AG10803 (cell line): ENCODE measurements at regions not wholly inside any gene's neighbourhood (a gene's known extent, or its start where the extent isn't known, plus 50 kb on each side); places are given as distances from the start of the nearest gene placed in this dataset.
"Not testable (repeated sequence)": the region's sequence is repeated elsewhere in the genome, so short reads cannot be mapped to it uniquely, and the experiment has no call there.

Experiments used
- DNase-seq: peaks from one replicate; pipeline ENCODE4 v3.0.0; 2010; ENCODE audit warnings: low read depth
- H3K4me3 ChIP-seq: 2 replicates; pipeline ENCODE4 v1.5.1; 2011; ENCODE audit warnings: mild to moderate bottlenecking, low read length, control low read depth
- TF ChIP-seq, protein P1 (sequence below): conservative IDR thresholded peaks from 2 replicates; pipeline ENCODE4 v1.5.1; 2011; ENCODE audit warnings: mild to moderate bottlenecking, low read length, control low read depth, inconsistent platforms

DNA sequence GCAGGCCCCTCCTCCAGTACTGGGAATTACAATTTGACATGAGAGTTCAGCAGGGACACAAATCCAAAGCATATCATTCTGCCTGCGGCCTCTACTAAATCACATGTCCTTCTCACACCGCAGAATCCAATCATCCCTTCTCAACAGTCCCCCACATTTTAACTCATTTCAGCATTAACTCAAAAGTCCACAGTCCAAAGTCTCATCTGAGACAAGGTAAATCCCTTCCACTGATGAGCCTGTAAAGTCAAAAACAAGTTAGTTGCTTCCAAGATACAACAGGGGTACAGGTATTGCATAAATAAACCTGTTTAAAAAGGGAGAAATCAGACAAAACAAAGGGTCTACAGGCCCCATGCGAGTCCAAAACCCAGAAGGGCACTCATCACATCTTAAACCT is 64.0 kb downstream of the EBNA1BP2 start:
- no peak overlapping the region for H3K4me3 ChIP-seq
- TF ChIP-seq, protein P1, sequence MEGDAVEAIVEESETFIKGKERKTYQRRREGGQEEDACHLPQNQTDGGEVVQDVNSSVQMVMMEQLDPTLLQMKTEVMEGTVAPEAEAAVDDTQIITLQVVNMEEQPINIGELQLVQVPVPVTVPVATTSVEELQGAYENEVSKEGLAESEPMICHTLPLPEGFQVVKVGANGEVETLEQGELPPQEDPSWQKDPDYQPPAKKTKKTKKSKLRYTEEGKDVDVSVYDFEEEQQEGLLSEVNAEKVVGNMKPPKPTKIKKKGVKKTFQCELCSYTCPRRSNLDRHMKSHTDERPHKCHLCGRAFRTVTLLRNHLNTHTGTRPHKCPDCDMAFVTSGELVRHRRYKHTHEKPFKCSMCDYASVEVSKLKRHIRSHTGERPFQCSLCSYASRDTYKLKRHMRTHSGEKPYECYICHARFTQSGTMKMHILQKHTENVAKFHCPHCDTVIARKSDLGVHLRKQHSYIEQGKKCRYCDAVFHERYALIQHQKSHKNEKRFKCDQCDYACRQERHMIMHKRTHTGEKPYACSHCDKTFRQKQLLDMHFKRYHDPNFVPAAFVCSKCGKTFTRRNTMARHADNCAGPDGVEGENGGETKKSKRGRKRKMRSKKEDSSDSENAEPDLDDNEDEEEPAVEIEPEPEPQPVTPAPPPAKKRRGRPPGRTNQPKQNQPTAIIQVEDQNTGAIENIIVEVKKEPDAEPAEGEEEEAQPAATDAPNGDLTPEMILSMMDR: no peak
- no peak for DNase-seq

DNA sequence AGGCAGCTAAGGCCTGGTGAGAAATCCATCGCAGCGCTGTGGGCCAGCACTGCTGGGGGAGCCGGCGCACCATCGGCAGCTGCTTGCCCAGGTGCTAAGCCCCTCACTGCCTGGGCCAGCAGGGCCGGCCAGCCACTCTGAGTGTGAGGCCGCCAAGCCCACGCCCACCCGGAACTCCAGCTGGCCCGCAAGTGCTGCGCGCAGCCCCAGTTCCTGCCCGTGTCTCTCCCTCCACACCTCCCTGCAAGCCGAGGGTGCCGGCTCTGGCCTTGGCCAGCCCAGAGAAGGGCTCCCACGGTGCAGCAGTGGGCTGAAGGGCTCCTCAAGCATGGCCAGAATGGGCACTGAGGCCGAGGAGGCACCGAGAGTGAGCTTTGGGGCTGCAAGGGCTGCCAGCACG is 64.4 kb downstream of the EBNA1BP2 start:
- H3K4me3 ChIP-seq: no peak overlapping the region
- no peak for DNase-seq
- TF ChIP-seq, protein P1: no peak

DNA sequence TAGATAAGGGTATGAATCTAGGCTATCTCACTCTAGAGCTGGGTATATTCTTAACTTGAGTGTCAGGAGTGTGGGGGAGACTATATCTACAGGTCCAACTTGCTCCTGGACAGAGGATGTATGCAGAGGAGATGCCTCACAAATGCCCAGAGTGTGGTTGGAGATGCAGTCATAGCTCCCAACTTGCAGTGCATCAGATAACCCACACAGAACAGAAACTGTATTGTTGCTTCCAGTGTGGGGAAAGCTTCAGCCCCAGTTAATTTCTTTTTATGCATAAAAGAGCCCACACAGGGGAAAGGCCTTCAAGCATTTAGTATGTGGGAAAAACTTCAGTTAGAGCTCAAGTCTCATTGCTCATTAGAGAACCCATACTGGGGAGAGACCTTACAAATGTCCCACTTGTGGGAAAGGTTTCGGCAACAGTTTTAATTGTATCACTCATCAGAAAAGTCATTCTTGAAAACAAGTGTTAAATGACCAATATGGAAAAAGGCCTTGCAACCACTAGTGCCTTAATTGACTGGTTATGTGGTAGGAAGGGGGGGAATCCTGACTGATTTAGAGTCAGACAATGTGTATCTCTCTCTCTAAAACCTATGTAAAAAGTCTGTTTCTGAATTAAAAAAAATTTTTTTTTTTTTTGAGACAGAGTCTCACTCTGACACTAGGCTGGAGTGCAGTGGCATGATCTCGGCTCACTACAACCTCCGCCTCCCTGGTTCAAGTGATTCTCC is 67.9 kb downstream of the EBNA1BP2 start:
- TF ChIP-seq, protein P1: no peak
- H3K4me3 ChIP-seq: no peak overlapping the region
- DNase-seq: no peak

DNA sequence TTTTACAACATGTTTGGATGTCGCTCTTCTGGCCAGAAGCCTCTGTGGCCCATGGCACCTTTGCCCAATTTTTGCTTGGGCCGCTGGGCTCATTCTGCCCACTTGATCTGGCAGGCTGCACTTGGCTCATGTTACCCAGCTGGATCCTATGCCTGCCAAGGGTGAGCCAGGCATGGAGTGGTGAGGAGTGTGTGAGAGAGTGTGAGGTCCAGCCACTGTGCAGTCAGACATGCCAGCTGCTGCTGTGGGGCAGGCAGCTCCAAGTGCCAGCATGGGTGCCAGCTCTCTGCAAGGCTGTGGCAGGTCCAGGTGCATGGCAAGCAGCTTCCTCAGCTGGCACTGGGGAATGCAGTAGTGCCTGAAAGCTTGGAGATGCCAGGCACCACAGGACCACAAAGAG is 71.0 kb downstream of the EBNA1BP2 start:
- TF ChIP-seq, protein P1: no peak
- H3K4me3 ChIP-seq: no peak overlapping the region
- no peak for DNase-seq

DNA sequence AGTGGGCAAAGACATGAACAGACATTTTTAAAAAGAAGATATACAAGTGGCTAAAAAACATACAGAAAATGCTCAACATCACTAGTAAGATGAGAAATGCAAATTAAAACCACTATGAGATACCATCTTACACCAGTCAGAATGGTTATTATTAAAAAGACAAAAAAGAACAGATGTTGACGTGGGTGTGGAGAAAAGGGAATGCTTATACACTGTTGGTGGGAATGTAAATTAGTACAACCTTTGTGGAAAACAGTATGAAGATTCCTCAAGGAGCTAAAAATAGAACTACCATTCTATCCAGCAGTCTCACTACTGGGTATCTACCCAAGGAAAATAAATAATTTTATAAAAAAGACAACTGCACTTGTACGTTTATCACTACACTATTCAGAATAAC is 73.9 kb downstream of the EBNA1BP2 start:
- no peak for DNase-seq
- TF ChIP-seq, protein P1: no peak
- no peak overlapping the region for H3K4me3 ChIP-seq

DNA sequence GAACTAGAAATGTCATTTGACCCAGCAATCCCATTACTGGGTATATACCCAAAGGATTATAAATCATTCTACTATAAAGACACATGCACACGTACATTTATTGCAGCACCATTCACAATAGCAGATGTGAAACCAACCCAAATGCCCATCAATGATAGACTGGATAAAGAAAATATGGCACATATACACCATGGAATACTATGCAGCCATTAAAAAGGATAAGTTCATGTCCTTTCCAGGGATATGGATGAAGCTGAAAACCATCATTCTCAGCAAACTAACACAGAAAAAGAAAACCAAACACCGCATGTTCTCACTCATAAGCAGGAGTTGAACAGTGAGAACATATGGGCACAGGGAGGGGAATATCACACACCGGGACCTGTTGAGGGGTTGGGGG is 75.6 kb downstream of the EBNA1BP2 start:
- not testable (repeated sequence) for H3K4me3 ChIP-seq, DNase-seq

DNA sequence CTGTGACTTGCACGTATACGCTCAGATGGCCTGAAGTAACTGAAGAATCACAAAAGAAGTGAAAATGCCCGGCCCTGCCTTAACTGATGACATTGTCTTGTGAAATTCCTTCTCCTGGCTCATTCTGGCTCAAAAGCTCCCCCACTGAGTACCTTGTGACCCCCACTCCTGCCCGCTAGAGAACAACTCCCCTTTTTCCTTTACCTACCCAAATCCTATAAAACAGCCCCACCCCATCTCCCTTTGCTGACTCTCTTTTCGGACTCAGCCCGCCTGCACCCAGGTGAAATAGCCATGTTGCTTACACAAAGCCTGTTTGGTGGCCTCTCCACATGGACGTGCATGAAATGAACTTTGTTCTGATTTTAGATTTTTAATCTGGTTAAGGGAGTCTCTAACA is 81.3 kb downstream of the EBNA1BP2 start:
- DNase-seq, H3K4me3 ChIP-seq: not testable (repeated sequence)

DNA sequence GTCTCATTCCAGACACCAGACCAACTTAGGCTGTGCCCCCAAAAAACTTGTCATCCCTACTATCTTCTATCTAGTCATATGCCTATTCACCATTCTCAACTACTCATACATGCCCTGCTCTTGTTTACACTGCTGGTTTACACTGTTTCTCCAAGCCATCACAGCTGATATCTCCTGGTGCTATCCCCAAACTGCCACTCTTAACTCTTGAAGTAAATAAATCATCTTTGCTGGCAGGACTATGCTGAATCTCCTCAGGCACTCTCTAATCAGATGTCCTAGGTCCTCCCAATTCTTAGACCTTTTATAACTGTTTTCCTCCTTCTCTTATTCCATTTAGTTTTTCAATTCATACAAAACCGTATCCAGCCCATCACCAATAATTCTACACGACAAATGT is 81.9 kb downstream of the EBNA1BP2 start:
- not testable (repeated sequence) for DNase-seq, H3K4me3 ChIP-seq

DNA sequence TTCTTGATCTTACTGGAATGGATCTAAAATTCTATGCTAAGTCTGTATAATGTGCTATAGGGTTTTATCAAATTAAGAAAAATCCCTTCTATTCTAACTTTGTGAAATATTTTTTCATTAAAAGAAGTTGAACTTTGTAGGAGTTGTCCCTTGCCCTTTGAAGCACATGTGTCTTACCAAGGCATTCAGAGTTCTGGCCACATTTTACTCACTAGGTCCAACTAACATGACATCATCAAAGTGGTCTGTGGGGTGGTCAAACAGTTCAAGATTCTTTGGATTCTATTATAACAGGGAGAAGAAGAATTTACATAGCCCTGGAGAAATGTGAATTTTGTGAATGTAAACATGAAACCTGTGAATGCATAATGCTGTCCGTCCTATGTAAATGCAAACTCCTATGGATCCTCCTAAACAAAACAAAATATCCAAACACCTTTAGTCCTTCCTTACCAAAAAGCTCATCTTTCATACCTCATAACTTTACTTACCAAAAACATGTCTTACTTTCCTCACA is 88.7 kb downstream of the EBNA1BP2 start:
- H3K4me3 ChIP-seq: no peak overlapping the region
- DNase-seq: no peak
- TF ChIP-seq, protein P1: no peak
